GM23338 (cell line): ENCODE measurements at regions not wholly inside any gene's neighbourhood (a gene's known extent, or its start where the extent isn't known, plus 50 kb on each side); places are given as distances from the start of the nearest gene placed in this dataset.

Source experiments
- ATAC-seq: fragments of 200-7000 bp; cut with Tn5 transposase; 3 replicates; pipeline ENCODE4 v1.9.1; 2020
- DNase-seq: peaks from one replicate; pipeline ENCODE4 v3.0.0-alpha.2; 2015; ENCODE audit warnings: low spot score
- H2AFZ ChIP-seq: fragments of 200-600 bp; sonication (generic); 2 replicates; pipeline ENCODE4 v1.8.0; 2016; ENCODE audit warnings: antibody characterized with exemption, mild to moderate bottlenecking, moderate library complexity
- H3F3A ChIP-seq: fragments of 200-600 bp; sonication (generic); replicated peaks from 2 replicates; pipeline ENCODE4 v1.8.0; 2017; ENCODE audit warnings: antibody characterized with exemption, mixed run types, low read depth
- H3K27ac ChIP-seq: fragments of 200-600 bp; sonication (generic); 2 replicates; pipeline ENCODE4 v1.6.1; 2016; ENCODE audit warnings: low read depth
- H3K27me3 ChIP-seq: fragments of 200-600 bp; sonication (generic); 2 replicates; pipeline ENCODE4 v1.8.0; 2016; ENCODE audit warnings: mild to moderate bottlenecking, mixed run types, moderate library complexity; ENCODE audit not compliant: insufficient read depth
- H3K36me3 ChIP-seq: fragments of 200-600 bp; sonication (generic); 2 replicates; pipeline ENCODE4 v1.8.0; 2016; ENCODE audit warnings: mild to moderate bottlenecking; ENCODE audit not compliant: insufficient read depth
- H3K4me1 ChIP-seq: fragments of 200-600 bp; sonication (generic); 2 replicates; pipeline ENCODE4 v1.8.0; 2016; ENCODE audit warnings: mild to moderate bottlenecking, moderate library complexity; ENCODE audit not compliant: insufficient read depth
- H3K4me2 ChIP-seq: fragments of 200-600 bp; sonication (generic); 2 replicates; pipeline ENCODE4 v1.7.1; 2017; ENCODE audit warnings: mixed run types
- H3K4me3 ChIP-seq: fragments of 200-600 bp; sonication (generic); 2 replicates; pipeline ENCODE4 v1.6.1; 2016; ENCODE audit warnings: mixed run types
- H3K79me2 ChIP-seq: fragments of 200-600 bp; sonication (generic); replicated peaks from 2 replicates; pipeline ENCODE4 v1.8.0; 2017; ENCODE audit warnings: mild to moderate bottlenecking; ENCODE audit not compliant: insufficient read depth
- H3K9me2 ChIP-seq: fragments of 200-600 bp; sonication (generic); 2 replicates; pipeline ENCODE4 v1.8.0; 2017; ENCODE audit not compliant: insufficient read depth
- H4K20me1 ChIP-seq: fragments of 200-600 bp; sonication (generic); replicated peaks from 2 replicates; pipeline ENCODE4 v1.8.0; 2017; ENCODE audit warnings: mild to moderate bottlenecking; ENCODE audit not compliant: insufficient read depth
- H3K27ac Mint-ChIP-seq: 2 replicates; pipeline ENCODE4 v1.8.0; 2020; ENCODE audit warnings: inconsistent platforms, mild to moderate bottlenecking, moderate library complexity, mixed read lengths
- H3K27me3 Mint-ChIP-seq: 3 replicates; pipeline ENCODE4 v1.8.0; 2022; ENCODE audit warnings: low read depth, mild to moderate bottlenecking, moderate library complexity, mixed read lengths, inconsistent platforms; ENCODE audit not compliant: insufficient read depth, poor library complexity
- H3K36me3 Mint-ChIP-seq: 3 replicates; pipeline ENCODE4 v1.8.0; 2021; ENCODE audit warnings: low read depth, mild to moderate bottlenecking, inconsistent platforms, moderate library complexity, mixed read lengths
- H3K4me1 Mint-ChIP-seq: 3 replicates; pipeline ENCODE4 v1.8.0; 2020; ENCODE audit warnings: mild to moderate bottlenecking, inconsistent platforms, mixed read lengths
- H3K4me3 Mint-ChIP-seq: 3 replicates; pipeline ENCODE4 v1.8.0; 2021; ENCODE audit warnings: moderate library complexity, mild to moderate bottlenecking, inconsistent platforms, mixed read lengths
- H3K9me3 Mint-ChIP-seq: 3 replicates; pipeline ENCODE4 v1.8.0; 2020; ENCODE audit warnings: moderate library complexity, mild to moderate bottlenecking, inconsistent platforms, mixed read lengths
- CREB1 ChIP-seq: fragments of 250-450 bp; sonication (Bioruptor Pico); IDR thresholded peaks from 2 replicates; pipeline ENCODE4 v1.5.0; 2020; ENCODE audit warnings: low read depth, mild to moderate bottlenecking, moderate library complexity
- CTCF ChIP-seq, 2 experiments: fragments of 200-600 bp in 1 of 2; sonication (generic) in 1 of 2; conservative IDR thresholded peaks; 2 replicates each; pipeline versions ENCODE4 v1.5.1 to v1.6.1; 2016 to 2017; ENCODE audit warnings: antibody characterized with exemption in 2 of 2, low read depth in 2 of 2, mild to moderate bottlenecking in 2 of 2, moderate library complexity in 1 of 2
- ETS1 ChIP-seq: IDR thresholded peaks from 2 replicates; pipeline ENCODE4 v1.6.1; 2016; ENCODE audit warnings: antibody characterized with exemption
- EZH2 ChIP-seq: fragments of 200-600 bp; sonication (generic); IDR thresholded peaks from one replicate; pipeline ENCODE4 v1.8.0; 2017; ENCODE audit warnings: antibody characterized with exemption, mild to moderate bottlenecking, low read depth; ENCODE audit not compliant: unreplicated experiment
- EZH2phosphoT487 ChIP-seq: fragments of 200-600 bp; sonication (generic); IDR thresholded peaks from one replicate; pipeline ENCODE4 v1.8.1; 2018; ENCODE audit warnings: antibody characterized with exemption; ENCODE audit not compliant: unreplicated experiment
- JUNB ChIP-seq: IDR thresholded peaks from one replicate; pipeline ENCODE4 v1.6.1; 2016; ENCODE audit warnings: antibody characterized with exemption; ENCODE audit not compliant: unreplicated experiment
- NANOG ChIP-seq: IDR thresholded peaks from 2 replicates; pipeline ENCODE4 v1.6.1; 2016; ENCODE audit warnings: antibody characterized with exemption, borderline replicate concordance
- POLR2AphosphoS5 ChIP-seq: IDR thresholded peaks from 2 replicates; pipeline ENCODE4 v1.6.1; 2016; ENCODE audit warnings: antibody characterized with exemption, low read depth
- REST ChIP-seq: IDR thresholded peaks from one replicate; pipeline ENCODE4 v1.6.1; 2018; ENCODE audit warnings: antibody characterized with exemption; ENCODE audit not compliant: unreplicated experiment
- STAT1 ChIP-seq: IDR thresholded peaks from one replicate; pipeline ENCODE4 v1.6.1; 2016; ENCODE audit warnings: antibody characterized with exemption; ENCODE audit not compliant: unreplicated experiment
- ZNF331 ChIP-seq: fragments of 250-450 bp; sonication (Bioruptor Pico); IDR thresholded peaks from 2 replicates; pipeline ENCODE4 v1.5.0; 2020; ENCODE audit warnings: low read depth, mild to moderate bottlenecking, moderate library complexity

- TF ChIP-seq REST, result no peak
- no peak for TF ChIP-seq CREB1
- TF ChIP-seq JUNB, result no peak
- no peak for TF ChIP-seq ETS1
- no peak for TF ChIP-seq CTCF (conservative IDR thresholded peaks at IDR 0.05; ENCODE audit: low read depth in 2 of 2)
These were observed 102.6 kb upstream of the HS6ST1 start (continued) for GRCh38 chr2:128421286-128421685.

DNA sequence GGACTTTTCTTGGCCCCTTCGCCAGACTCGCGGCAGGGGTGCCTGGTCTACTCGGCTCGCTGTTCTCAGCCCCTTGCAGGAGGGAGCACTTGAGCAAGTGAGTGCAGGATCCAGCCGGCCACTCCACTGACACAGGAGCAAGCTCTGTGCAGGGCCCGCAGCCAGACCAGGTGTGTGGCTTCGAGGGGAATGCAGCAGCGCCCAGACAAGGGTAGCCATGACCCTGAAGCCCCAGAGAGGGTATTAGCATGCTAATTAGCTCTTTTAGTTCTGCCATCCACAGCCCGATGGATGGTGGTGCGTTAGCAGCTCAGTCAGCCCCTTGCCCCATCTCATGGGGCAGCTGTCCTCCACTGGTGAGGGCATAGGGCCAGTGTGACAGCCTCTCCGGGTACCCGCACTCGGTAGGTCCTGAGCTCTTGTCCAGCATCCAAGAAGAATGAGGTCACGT, 103.2 kb upstream of the HS6ST1 start:
- H3K27ac Mint-ChIP-seq, result no peak overlapping the region
- H3K9me3 Mint-ChIP-seq, result peaks cover 24% of the 10 kb centered on the region
- H3F3A ChIP-seq, result no peaks in the 10 kb centered on the region
- peaks cover 15% of the 10 kb centered on the region for H3K36me3 Mint-ChIP-seq
- H3K27me3 ChIP-seq, result no peaks in the 10 kb centered on the region
- H3K4me1 Mint-ChIP-seq, result peaks cover 2% of the 10 kb centered on the region; the same call in 1 of the 3 replicates
- peaks cover 13% of the 10 kb centered on the region for H3K27me3 Mint-ChIP-seq
- ATAC-seq (no peak), DNase-seq (no peak)
- H3K27ac ChIP-seq, result no peak overlapping the region
- H3K9me2 ChIP-seq, result no peaks in the 10 kb centered on the region
- TF ChIP-seq EZH2phosphoT487 (no peak), ZNF331 (CRISPR knock-in tag) (no peak), JUNB (no peak)
- no peaks in the 10 kb centered on the region for H3K36me3 ChIP-seq
- peaks cover 2% of the 10 kb centered on the region; the same call in 1 of the 2 replicates for H3K4me1 ChIP-seq
- H3K79me2 ChIP-seq, result no peaks in the 10 kb centered on the region
- no peak overlapping the region for H3K4me3 ChIP-seq
- no peak overlapping the region for H3K4me3 Mint-ChIP-seq
- no peak overlapping the region for H3K4me2 ChIP-seq
- no peak overlapping the region for H2AFZ ChIP-seq
- no peaks in the 10 kb centered on the region for H4K20me1 ChIP-seq

DNA sequence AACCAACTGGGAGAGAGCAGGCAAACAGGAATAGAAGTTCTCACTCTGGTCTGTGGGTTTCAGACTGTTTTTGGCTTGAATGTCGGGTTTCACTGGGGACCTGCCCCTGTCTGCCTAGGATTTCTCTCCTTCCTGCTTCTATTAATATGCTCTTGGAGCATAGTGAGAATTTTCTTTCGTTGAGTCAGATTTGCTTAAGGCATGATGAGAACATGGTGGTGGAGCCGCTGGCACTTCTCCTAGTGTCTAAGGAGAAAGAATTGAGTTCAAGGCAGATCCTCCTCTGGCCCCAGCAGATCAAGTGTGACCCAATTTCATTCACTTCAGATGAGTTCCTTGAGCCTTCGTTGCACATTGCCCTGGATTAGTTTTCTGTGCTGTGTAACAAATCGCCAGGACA, 103.9 kb upstream of the HS6ST1 start:
- Histone ChIP-seq H3K36me3 (no peaks in the 10 kb centered on the region), H3F3A (no peaks in the 10 kb centered on the region), H4K20me1 (no peaks in the 10 kb centered on the region), H3K27me3 (no peaks in the 10 kb centered on the region), H2AFZ (no peak overlapping the region), H3K4me2 (no peak overlapping the region), H3K79me2 (no peaks in the 10 kb centered on the region), H3K9me2 (no peaks in the 10 kb centered on the region), H3K4me3 (no peak overlapping the region), H3K4me1 (no peaks in the 10 kb centered on the region), H3K27ac (no peak overlapping the region)
- no peak for TF ChIP-seq NANOG
- TF ChIP-seq POLR2AphosphoS5, result no peak
- no peak for TF ChIP-seq EZH2phosphoT487
- TF ChIP-seq ZNF331 (CRISPR knock-in tag), result no peak
- TF ChIP-seq EZH2, result no peak
- TF ChIP-seq STAT1, result no peak
- TF ChIP-seq JUNB, result no peak
- Mint-ChIP-seq H3K4me3 (no peak overlapping the region), H3K36me3 (peaks cover 15% of the 10 kb centered on the region), H3K27me3 (peaks cover 13% of the 10 kb centered on the region), H3K4me1 (peaks cover 8% of the 10 kb centered on the region), H3K27ac (no peak overlapping the region), H3K9me3 (peaks cover 24% of the 10 kb centered on the region)
- no peak for ATAC-seq
- no peak for DNase-seq
